NCI-H82 (cell line): ENCODE measurements at regions not wholly inside any gene's neighbourhood (a gene's known extent, or its start where the extent isn't known, plus 50 kb on each side); places are given as distances from the start of the nearest gene placed in this dataset.
"Not testable (repeated sequence)": the region's sequence is repeated elsewhere in the genome, so short reads cannot be mapped to it uniquely, and the experiment has no call there.

Experiments
- DNase-seq: peaks from one replicate; lab custom pipeline; 2025; lab: John Stamatoyannopoulos, UW

- DNase-seq = not testable (repeated sequence)
Observed at GRCh38 chr2:90293806-90294205, 1602.3 kb downstream of the RPIA start.

DNA sequence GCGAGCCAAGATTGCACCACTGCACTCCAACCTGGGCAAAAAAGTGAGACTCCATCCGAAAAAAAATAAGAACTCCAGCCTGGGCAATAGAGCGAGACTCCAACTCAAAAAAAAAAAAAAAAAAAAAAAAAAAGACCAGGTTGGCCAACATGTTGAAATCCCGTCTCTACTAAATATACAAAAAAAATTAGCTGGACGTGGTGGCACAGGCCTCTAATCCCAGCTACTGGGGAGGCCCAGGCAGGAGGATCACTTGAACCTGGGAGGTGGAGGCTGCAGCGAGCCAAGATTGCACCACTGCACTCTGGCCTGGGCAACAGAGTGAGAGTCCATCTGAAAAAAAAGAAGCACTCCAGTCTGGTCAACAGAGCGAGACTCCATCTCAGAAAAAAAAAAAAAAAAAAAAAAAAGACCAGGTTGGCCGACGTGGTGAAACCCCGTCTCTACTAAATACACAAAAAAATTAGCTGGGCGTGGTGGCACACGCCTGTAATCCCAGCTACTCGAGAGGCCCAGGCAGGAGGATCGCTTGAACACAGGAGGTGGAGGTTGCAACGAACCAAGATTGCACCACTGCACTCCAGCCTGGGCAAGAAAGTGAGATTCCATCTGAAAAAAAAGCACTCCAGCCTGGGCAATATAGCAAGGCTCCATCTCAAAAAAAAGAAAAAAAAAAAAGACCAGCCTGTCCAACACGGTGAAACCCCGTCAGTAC, 1603.7 kb downstream of the RPIA start:
- not testable (repeated sequence) for DNase-seq

DNA sequence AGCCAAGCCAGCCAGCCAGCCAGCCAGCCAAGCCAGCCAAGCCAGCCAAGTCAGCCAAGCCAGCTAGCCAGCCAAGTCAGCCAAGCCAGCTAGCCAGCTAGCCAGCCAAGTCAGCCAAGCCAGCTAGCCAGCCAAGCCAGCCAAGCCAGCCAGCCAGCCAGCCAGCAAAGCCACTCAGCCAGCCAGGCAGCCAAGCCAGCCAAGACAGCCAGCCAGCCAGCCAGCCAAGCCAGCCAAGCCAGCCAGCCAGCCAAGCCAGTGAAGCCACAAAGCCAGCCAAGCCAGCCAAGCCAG, 1605.0 kb downstream of the RPIA start:
- not testable (repeated sequence) for DNase-seq

DNA sequence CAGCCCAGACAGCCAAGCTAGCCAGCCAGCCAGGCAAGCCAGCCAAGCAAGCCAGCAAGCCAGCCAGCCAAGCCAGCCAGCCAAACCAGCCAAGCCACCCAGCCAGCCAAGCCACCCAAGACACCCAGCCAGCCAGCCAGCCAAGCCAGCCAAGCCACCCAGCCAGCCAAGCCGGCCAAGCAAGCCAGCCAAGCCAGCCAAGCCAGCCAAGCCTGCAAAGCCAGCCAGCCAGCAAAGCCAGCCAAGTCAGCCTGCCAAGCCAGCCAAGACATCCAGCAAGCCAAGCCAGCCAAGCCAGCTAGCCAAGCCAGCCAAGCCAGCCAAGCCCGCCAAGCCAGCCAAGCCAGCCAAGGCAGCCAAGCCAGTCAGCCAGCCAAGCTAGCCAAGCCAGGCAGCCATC, 1606.2 kb downstream of the RPIA start:
- not testable (repeated sequence) for DNase-seq

- not testable (repeated sequence) for DNase-seq
Observed at GRCh38 chr2:90298126-90298755, 1606.8 kb downstream of the RPIA start.

- not testable (repeated sequence) for DNase-seq
Observed at GRCh38 chr2:90298983-90299382, 1607.5 kb downstream of the RPIA start.

DNA sequence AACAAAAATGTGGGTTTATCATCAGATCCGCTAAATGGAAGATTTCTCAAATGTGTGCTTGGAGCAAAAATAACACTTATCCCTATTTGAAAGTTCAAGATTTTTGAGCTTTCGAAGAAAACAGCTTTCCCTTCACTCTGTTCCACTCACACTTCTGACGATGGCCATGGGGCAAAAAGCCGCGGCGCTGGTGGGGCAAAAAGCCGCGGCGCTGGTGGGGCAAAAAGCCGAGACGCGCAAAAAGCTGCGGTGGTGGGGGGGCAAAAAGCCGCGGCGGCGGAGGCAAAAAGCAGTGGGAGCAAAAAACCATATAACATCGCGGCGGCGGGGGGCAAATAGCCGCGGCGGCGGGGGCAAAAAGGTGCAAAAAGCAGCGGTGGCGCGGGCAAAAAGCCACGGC, 1631.5 kb downstream of the RPIA start:
- not testable (repeated sequence) for DNase-seq

DNA sequence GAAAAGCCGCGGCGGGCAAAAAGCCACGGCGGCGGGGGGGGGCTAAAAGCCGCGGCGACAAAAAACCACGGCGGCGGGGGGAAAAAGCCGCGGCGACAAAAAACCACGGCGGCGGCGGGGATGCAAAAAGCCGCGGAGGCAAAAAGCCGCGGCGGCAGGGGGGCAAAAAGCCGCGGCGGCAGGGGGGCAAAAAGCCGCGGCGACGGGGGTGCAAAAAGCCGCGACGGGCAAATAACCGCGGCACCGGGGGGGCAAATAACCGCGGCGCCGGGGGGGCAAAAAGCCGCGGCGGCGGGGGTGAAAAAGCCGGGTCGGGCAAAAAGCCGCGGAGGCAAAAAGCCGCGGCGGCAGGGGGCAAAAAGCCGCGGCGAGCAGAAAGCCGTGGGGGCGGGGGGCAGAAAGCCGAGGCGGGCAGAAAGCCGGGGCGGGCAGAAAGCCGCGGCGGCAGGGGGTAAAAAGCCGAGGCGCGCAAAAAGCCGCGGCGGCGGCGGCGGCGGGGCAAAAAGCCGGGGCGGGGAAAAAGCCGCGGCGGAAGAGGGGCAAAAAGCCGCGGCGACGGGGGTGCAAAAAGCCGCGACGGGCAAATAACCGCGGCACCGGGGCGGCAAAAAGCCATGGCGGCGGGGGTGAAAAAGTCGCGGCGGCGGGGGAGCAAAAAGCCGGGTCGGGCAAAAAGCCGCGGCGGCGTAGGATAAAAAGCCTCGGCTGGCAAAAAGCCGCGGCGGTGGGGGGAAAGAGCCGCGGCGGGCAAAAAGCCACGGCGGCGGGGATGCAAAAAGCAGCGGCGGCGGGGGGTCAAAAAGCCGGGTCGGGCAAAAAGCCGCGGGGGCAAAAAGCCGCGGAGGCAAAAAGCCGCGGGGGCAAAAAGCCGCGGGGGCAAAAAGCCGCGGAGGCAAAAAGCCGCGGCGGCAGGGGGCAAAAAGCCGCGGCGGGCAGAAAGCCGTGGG, 1632.4 kb downstream of the RPIA start:
- DNase-seq = not testable (repeated sequence)

- not testable (repeated sequence) for DNase-seq
Observed at GRCh38 chr2:90324672-90325071, 1633.2 kb downstream of the RPIA start.

DNA sequence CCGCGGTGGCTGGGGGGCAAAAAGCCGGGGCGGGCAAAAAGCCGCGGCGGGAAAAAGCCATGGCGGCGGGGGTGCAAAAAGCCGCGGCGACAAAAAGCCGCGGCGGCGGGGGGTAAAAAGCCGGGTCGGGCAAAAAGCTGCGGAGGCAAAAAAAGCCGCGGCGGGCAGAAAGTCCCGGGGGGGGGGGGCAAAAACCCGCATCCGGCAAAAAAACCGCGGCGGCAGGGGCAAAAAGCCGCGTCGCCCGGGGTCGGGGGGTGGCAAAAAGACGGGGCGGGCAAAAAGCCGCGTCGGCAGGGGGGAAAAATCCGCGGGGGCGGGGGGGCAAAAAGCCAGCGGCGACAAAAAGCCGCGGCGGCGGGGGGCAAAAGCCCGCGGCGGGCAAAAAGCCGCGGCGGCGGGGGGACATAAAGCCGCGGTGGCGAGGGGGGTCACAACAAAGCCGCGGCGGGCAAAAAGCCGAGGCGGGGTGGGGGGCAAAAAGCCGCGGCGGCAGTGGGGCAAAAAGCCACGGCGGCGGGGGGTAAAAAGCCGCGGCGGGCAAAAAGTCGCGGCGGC, 1634.4 kb downstream of the RPIA start:
- not testable (repeated sequence) for DNase-seq

GRCh38 chr2:90355546-90355945, 1664.1 kb downstream of the RPIA start:
- DNase-seq = not testable (repeated sequence)

GRCh38 chr2:90359344-90359743, 1667.9 kb downstream of the RPIA start:
- DNase-seq = not testable (repeated sequence)

DNA sequence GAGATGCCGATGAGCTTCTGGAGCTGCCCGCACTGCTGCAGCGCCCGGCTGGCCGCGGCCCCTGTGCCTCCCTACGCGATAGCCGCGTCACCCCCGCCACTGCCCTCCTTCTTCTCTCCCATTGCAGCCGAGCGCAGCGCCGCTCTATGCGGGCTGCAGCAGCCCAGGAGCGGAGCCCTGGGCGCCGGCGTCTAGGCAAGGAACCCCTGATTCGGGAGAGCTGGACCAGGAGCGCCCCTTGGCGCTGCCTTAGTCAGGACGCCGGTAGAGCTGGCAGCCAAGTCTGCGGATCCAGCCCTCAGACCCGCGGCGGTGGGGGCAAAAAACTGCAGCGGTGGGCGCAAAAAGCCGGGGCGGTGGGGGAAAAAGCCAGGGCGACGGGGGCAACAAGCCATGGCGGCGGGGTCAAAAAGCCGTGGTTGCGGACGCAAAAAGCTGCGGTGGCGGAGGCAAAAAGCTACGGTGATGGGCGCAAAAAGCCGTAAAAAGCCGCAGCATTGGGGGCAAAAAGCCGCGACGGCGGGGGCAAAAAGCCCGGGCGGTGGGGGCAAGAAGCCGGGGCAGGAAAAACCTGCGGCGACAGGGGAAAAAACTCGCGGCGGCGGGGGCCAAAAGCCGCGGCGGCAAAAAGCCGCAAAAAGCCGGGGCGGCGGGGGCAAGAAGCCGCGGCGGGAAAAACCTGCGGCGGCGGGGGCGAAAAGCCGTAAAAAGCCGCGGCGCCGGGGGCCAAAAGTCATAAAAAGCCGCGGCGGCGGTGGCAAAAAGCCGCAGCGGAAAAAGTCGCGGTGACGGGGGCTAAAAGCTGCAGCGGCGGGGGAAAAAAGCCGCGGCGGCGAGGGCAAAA, 1668.6 kb downstream of the RPIA start:
- DNase-seq = not testable (repeated sequence)

DNA sequence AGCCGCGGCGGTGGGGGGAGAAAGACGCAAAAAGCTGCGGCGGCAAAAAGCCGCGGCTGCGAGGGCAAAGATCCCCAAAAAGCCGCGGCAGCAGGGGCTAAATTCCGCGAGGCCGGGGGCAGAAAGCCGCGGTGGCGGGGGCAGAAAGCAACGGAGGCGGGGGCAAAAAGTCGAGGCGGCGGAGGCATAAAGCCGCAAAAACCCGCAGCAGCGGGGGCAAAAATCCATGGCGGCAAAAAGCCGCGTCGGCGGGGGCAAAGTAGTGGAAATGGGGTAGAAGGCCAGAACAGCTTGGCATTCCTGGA, 1669.2 kb downstream of the RPIA start:
- not testable (repeated sequence) for DNase-seq
